ENCODE measurements at regions not wholly inside any gene's neighbourhood (a gene's known extent, or its start where the extent isn't known, plus 50 kb on each side); places are given as distances from the start of the nearest gene placed in this dataset.
A peak's percentile ranks its signal among the peaks of the same experiment; 100 is the strongest.

- DNase-seq (ENCODE audit: low read depth): no peak
Observed at GRCh38 chr10:44030738-44031137, 354.2 kb downstream of the CXCL12 start.

- peak; percentile 3 for DNase-seq (ENCODE audit: low read depth)
Observed at GRCh38 chr10:44030132-44030531, 354.8 kb downstream of the CXCL12 start.

GRCh38 chr10:44028384-44029137, 356.3 kb downstream of the CXCL12 start:
- no peak for DNase-seq (ENCODE audit: low read depth)

GRCh38 chr10:44024356-44025116, 360.4 kb downstream of the CXCL12 start:
- DNase-seq (ENCODE audit: low read depth): no peak

- no peak for DNase-seq (ENCODE audit: low read depth)
Observed at GRCh38 chr10:44023517-44023916, 361.4 kb downstream of the CXCL12 start.

GRCh38 chr10:44022203-44022602, 362.7 kb downstream of the CXCL12 start:
- no peak for DNase-seq (ENCODE audit: low read depth)

- no peak for DNase-seq (ENCODE audit: low read depth)
Observed at GRCh38 chr10:44020322-44021111, 364.4 kb downstream of the CXCL12 start.

- DNase-seq (ENCODE audit: low read depth): no peak
Observed at GRCh38 chr10:44017483-44018145, 367.3 kb downstream of the CXCL12 start.

- DNase-seq (ENCODE audit: low read depth): no peak
Observed at GRCh38 chr10:44016589-44017482, 368.1 kb downstream of the CXCL12 start.

- no peak for DNase-seq (ENCODE audit: low read depth)
Observed at GRCh38 chr10:44015702-44016500, 367.2 kb upstream of the ZNF32 start.

- DNase-seq (ENCODE audit: low read depth): no peak
Observed at GRCh38 chr10:44014644-44015250, 366.1 kb upstream of the ZNF32 start.

GRCh38 chr10:44013981-44014380, 365.3 kb upstream of the ZNF32 start:
- no peak for DNase-seq (ENCODE audit: low read depth)

GRCh38 chr10:44012921-44013320, 364.2 kb upstream of the ZNF32 start:
- DNase-seq (ENCODE audit: low read depth): no peak

- DNase-seq (ENCODE audit: low read depth): no peak
Observed at GRCh38 chr10:44011603-44011981, 362.9 kb upstream of the ZNF32 start.

GRCh38 chr10:44010873-44011602, 362.4 kb upstream of the ZNF32 start:
- DNase-seq (ENCODE audit: low read depth): peak; percentile 12

GRCh38 chr10:44009891-44010632, 361.4 kb upstream of the ZNF32 start:
- no peak for DNase-seq (ENCODE audit: low read depth)

GRCh38 chr10:44008917-44009709, 360.4 kb upstream of the ZNF32 start:
- no peak for DNase-seq (ENCODE audit: low read depth)
